ENCODE measurements at regions not wholly inside any gene's neighbourhood (a gene's known extent, or its start where the extent isn't known, plus 50 kb on each side); places are given as distances from the start of the nearest gene placed in this dataset.

GRCh38 chr13:82661126-82661525, 1221.1 kb downstream of the SLITRK1 start:
- TF ChIP-seq CTCF (conservative IDR thresholded peaks at IDR 0.05; ENCODE audit: low read length) (no peak), EZH2phosphoT487 (IDR thresholded peaks at IDR 0.05; ENCODE audit: borderline replicate concordance, low read depth, low read length) (no peak)
